ENCODE measurements at regions not wholly inside any gene's neighbourhood (a gene's known extent, or its start where the extent isn't known, plus 50 kb on each side); places are given as distances from the start of the nearest gene placed in this dataset.

GRCh38 chr20:62561948-62562347, 80.4 kb upstream of the SLCO4A1 start:
- ChIA-PET CTCF (no interaction called here), POLR2A (no interaction called here), RAD21 (ENCODE audit: low non-redundant PET in 1 of 2, low total read pairs in 2 of 2, uncharacterized antibody in 2 of 2, unreplicated experiment in 2 of 2) (no interaction called here)
- Histone ChIP-seq H3K9ac (ENCODE audit: low read length) (no peak overlapping the region), H3K79me2 (ENCODE audit: insufficient read depth, low read length) (no peaks in the 10 kb centered on the region), H4K20me1 (ENCODE audit: insufficient read depth) (no peaks in the 10 kb centered on the region), H3K4me1 (ENCODE audit: control insufficient read depth in 1 of 2, insufficient read depth in 2 of 2, low read length in 2 of 2) (peaks cover 2 to 9% of the 10 kb centered on the region in 2 experiments; a peak in 3 of 4 replicates), H3K9me3 (ENCODE audit: control insufficient read depth in 1 of 2, insufficient read depth in 1 of 2, low read depth in 1 of 2, low read length in 2 of 2) (no peaks in the 10 kb centered on the region), H3K9me2 (ENCODE audit: insufficient read depth) (no peaks in the 10 kb centered on the region), H3K27me3 (ENCODE audit: insufficient read depth, low read length) (no peaks in the 10 kb centered on the region), H3K36me3 (ENCODE audit: control insufficient read depth in 1 of 2, insufficient read depth in 2 of 2, low read length in 2 of 2) (no peaks in the 10 kb centered on the region), H2AFZ (ENCODE audit: low read depth, low read length, poor library complexity, severe bottlenecking) (no peak overlapping the region), H3K4me2 (ENCODE audit: low read length) (no peak overlapping the region), H3K4me3 (replicated peaks in 1 of 2; ENCODE audit: low read depth in 1 of 2, low read length in 2 of 2) (no peak overlapping the region), H3K27ac (ENCODE audit: low read depth, low read length) (no peak overlapping the region)
- DNase-seq (ENCODE audit: low read depth, low spot score), result no peak
- no TSS peak for BruUV-seq (replicated peaks)
- no peak for ATAC-seq
- TF ChIP-seq YY1 (IDR thresholded peaks at IDR 0.05; ENCODE audit: extremely low read depth, insufficient replicate concordance, low read depth, low read length), result no peak
- no peak for TF ChIP-seq FOSL1 (IDR thresholded peaks at IDR 0.05; ENCODE audit: low read depth)
- no peak for TF ChIP-seq EGR1 (IDR thresholded peaks at IDR 0.05; ENCODE audit: low read depth)
- intact Hi-C loops (cut with micrococcal nuclease), result no loop called here

- no peak overlapping the region for H3K4me2 ChIP-seq (ENCODE audit: low read length)
- H3K4me3 ChIP-seq (replicated peaks in 1 of 2; ENCODE audit: low read depth in 1 of 2, low read length in 2 of 2), result no peak overlapping the region
- no peak for ATAC-seq
- RAD21 ChIA-PET (ENCODE audit: low non-redundant PET in 1 of 2, low total read pairs in 2 of 2, uncharacterized antibody in 2 of 2, unreplicated experiment in 2 of 2), result no interaction called here
- H3K36me3 ChIP-seq (ENCODE audit: control insufficient read depth in 1 of 2, insufficient read depth in 2 of 2, low read length in 2 of 2), result no peaks in the 10 kb centered on the region
- no peak overlapping the region for H2AFZ ChIP-seq (ENCODE audit: low read depth, low read length, poor library complexity, severe bottlenecking)
- H3K27me3 ChIP-seq (ENCODE audit: insufficient read depth, low read length), result no peaks in the 10 kb centered on the region
- no peak for DNase-seq (ENCODE audit: low read depth, low spot score)
- no peaks in the 10 kb centered on the region for H3K9me2 ChIP-seq (ENCODE audit: insufficient read depth)
- H3K9me3 ChIP-seq (ENCODE audit: control insufficient read depth in 1 of 2, insufficient read depth in 1 of 2, low read depth in 1 of 2, low read length in 2 of 2), result no peaks in the 10 kb centered on the region
- POLR2A ChIA-PET, result no interaction called here
- peaks cover 0 to under 1% of the 10 kb centered on the region in 2 experiments; a peak in 2 of 4 replicates for H3K4me1 ChIP-seq (ENCODE audit: control insufficient read depth in 1 of 2, insufficient read depth in 2 of 2, low read length in 2 of 2)
- BruUV-seq (replicated peaks), result no TSS peak
- CTCF ChIA-PET, result no interaction called here
- H3K79me2 ChIP-seq (ENCODE audit: insufficient read depth, low read length), result no peaks in the 10 kb centered on the region
- no peak overlapping the region for H3K27ac ChIP-seq (ENCODE audit: low read depth, low read length)
- no peak overlapping the region for H3K9ac ChIP-seq (ENCODE audit: low read length)
- intact Hi-C loops (cut with micrococcal nuclease), result no loop called here
- H4K20me1 ChIP-seq (ENCODE audit: insufficient read depth), result no peaks in the 10 kb centered on the region
- TF ChIP-seq ZNF274 (IDR thresholded peaks at IDR 0.05; ENCODE audit: low read depth, low read length) (no peak), ELF1 (IDR thresholded peaks at IDR 0.05; ENCODE audit: borderline replicate concordance, low read depth) (no peak), POLR2AphosphoS5 (IDR thresholded peaks at IDR 0.05; ENCODE audit: low read depth, low read length) (no peak), CTCF (IDR thresholded peaks at IDR 0.05 in 2 of 3, conservative IDR thresholded peaks at IDR 0.05 in 1 of 3; ENCODE audit: borderline replicate concordance in 1 of 3, insufficient read depth in 1 of 3, low read depth in 2 of 3, low read length in 2 of 3) (no peak), SIN3A (IDR thresholded peaks at IDR 0.05; ENCODE audit: low read depth) (no peak), SP1 (IDR thresholded peaks at IDR 0.05; ENCODE audit: low read depth) (no peak), CEBPB (IDR thresholded peaks at IDR 0.05; ENCODE audit: low read depth) (no peak), TCF7L2 (IDR thresholded peaks at IDR 0.05; ENCODE audit: borderline replicate concordance, extremely low read depth, insufficient read depth, insufficient read length) (no peak), ZBTB33 (IDR thresholded peaks at IDR 0.05; ENCODE audit: extremely low read depth, insufficient replicate concordance, low read length) (no peak), EGR1 (IDR thresholded peaks at IDR 0.05; ENCODE audit: low read depth) (no peak), CBX3 (IDR thresholded peaks at IDR 0.05; ENCODE audit: low read depth) (no peak), ZFX (IDR thresholded peaks at IDR 0.05) (no peak), FOSL1 (IDR thresholded peaks at IDR 0.05; ENCODE audit: low read depth) (no peak), SRF (IDR thresholded peaks at IDR 0.05; ENCODE audit: low read depth) (no peak)
Observed at GRCh38 chr20:62562831-62563230, 79.5 kb upstream of the SLCO4A1 start.
